ENCODE measurements at regions not wholly inside any gene's neighbourhood (a gene's known extent, or its start where the extent isn't known, plus 50 kb on each side); places are given as distances from the start of the nearest gene placed in this dataset.

- Histone ChIP-seq H3K36me3 (ENCODE audit: control insufficient read depth, insufficient read depth, low read length) (peaks cover 1% of the 10 kb centered on the region), H3K4me3 (ENCODE audit: low read depth, low read length) (no peak overlapping the region), H3K27me3 (ENCODE audit: control insufficient read depth, insufficient read depth, low read length) (no peaks in the 10 kb centered on the region)
- no peak for DNase-seq (ENCODE audit: low read depth)
- TF ChIP-seq CTCF (IDR thresholded peaks at IDR 0.05; ENCODE audit: insufficient read depth, low read length, poor library complexity, severe bottlenecking) = no peak
Observed at GRCh38 chr11:69367211-69367964, 73.4 kb downstream of the MYEOV start.

GRCh38 chr11:69368119-69368880 lies 74.3 kb downstream of the MYEOV start:
- no peak for DNase-seq (ENCODE audit: low read depth)

GRCh38 chr11:69369210-69369825 lies 75.4 kb downstream of the MYEOV start:
- TF ChIP-seq CTCF (IDR thresholded peaks at IDR 0.05; ENCODE audit: insufficient read depth, low read length, poor library complexity, severe bottlenecking) = no peak
- no peaks in the 10 kb centered on the region for H3K27me3 ChIP-seq (ENCODE audit: control insufficient read depth, insufficient read depth, low read length)
- DNase-seq (ENCODE audit: low read depth) = no peak
- H3K4me3 ChIP-seq (ENCODE audit: low read depth, low read length) = no peak overlapping the region
- H3K36me3 ChIP-seq (ENCODE audit: control insufficient read depth, insufficient read depth, low read length) = peaks cover 1% of the 10 kb centered on the region

More at GRCh38 chr11:69368119-69368880, 74.3 kb downstream of the MYEOV start:
- no peaks in the 10 kb centered on the region for H3K27me3 ChIP-seq (ENCODE audit: control insufficient read depth, insufficient read depth, low read length)
- H3K36me3 ChIP-seq (ENCODE audit: control insufficient read depth, insufficient read depth, low read length) = peaks cover 1% of the 10 kb centered on the region
- no peak overlapping the region for H3K4me3 ChIP-seq (ENCODE audit: low read depth, low read length)
- TF ChIP-seq CTCF (IDR thresholded peaks at IDR 0.05; ENCODE audit: insufficient read depth, low read length, poor library complexity, severe bottlenecking) = no peak

- peaks cover 1% of the 10 kb centered on the region for H3K36me3 ChIP-seq (ENCODE audit: control insufficient read depth, insufficient read depth, low read length)
- H3K4me3 ChIP-seq (ENCODE audit: low read depth, low read length) = no peak overlapping the region
- no peak for DNase-seq (ENCODE audit: low read depth)
- no peaks in the 10 kb centered on the region for H3K27me3 ChIP-seq (ENCODE audit: control insufficient read depth, insufficient read depth, low read length)
- no peak for TF ChIP-seq CTCF (IDR thresholded peaks at IDR 0.05; ENCODE audit: insufficient read depth, low read length, poor library complexity, severe bottlenecking)
Observed at GRCh38 chr11:69369945-69370344, 76.0 kb downstream of the MYEOV start.

- H3K36me3 ChIP-seq (ENCODE audit: control insufficient read depth, insufficient read depth, low read length) = peaks cover 1% of the 10 kb centered on the region
- H3K4me3 ChIP-seq (ENCODE audit: low read depth, low read length) = no peak overlapping the region
- DNase-seq (ENCODE audit: low read depth) = no peak
- H3K27me3 ChIP-seq (ENCODE audit: control insufficient read depth, insufficient read depth, low read length) = no peaks in the 10 kb centered on the region
- TF ChIP-seq CTCF (IDR thresholded peaks at IDR 0.05; ENCODE audit: insufficient read depth, low read length, poor library complexity, severe bottlenecking) = no peak
Observed at GRCh38 chr11:69370984-69371709, 77.2 kb downstream of the MYEOV start.

Data from kidney epithelial cell (primary cell).